Sigmoid colon (tissue), 4 donors: ENCODE measurements at regions not wholly inside any gene's neighbourhood (a gene's known extent, or its start where the extent isn't known, plus 50 kb on each side); places are given as distances from the start of the nearest gene placed in this dataset.

ENCODE experiments used
- EP300 ChIP-seq, 4 donors: sonication (generic); formaldehyde crosslinking; IDR thresholded peaks; one replicate each; pipeline ENCODE4 v1.6.1; 2017; ENCODE audit warnings: antibody characterized with exemption in 4 of 4
- POLR2A ChIP-seq, 2 donors: fragments of 450-650 bp; IDR thresholded peaks; one replicate each; pipeline ENCODE4 v1.6.1; 2016; ENCODE audit warnings: antibody characterized with exemption in 2 of 2, mild to moderate bottlenecking in 2 of 2, moderate library complexity in 2 of 2
- TF ChIP-seq, protein P1 (sequence below), 4 experiments: fragments of 450-650 bp in 3 of 4; fragments of 200-600 bp in 1 of 4; IDR thresholded peaks; one replicate each; pipeline ENCODE4 v1.5.1; 2016 to 2019; ENCODE audit warnings: antibody characterized with exemption in 4 of 4, mild to moderate bottlenecking in 3 of 4, moderate library complexity in 2 of 4

DNA sequence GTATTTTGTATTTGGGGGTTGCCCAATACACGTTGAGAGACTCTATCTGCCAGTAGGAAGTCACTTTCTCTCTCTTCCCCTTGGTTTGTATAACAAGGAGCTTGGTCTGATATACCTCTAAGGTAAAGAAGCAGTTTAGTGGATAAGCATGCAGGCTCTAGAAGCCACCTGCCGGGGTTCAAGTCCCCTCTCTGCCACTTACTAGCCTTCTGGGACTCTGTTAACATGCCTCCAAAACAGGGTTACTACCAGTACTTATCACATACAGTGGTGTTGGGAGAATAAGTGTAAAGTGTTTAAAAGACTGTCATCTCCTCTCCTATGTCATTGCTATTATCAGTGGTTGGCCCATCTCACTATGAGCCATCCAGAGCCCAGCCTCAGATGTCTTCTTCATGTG lies 156.1 kb upstream of the HS3ST3A1 start:
- TF ChIP-seq, protein P1, sequence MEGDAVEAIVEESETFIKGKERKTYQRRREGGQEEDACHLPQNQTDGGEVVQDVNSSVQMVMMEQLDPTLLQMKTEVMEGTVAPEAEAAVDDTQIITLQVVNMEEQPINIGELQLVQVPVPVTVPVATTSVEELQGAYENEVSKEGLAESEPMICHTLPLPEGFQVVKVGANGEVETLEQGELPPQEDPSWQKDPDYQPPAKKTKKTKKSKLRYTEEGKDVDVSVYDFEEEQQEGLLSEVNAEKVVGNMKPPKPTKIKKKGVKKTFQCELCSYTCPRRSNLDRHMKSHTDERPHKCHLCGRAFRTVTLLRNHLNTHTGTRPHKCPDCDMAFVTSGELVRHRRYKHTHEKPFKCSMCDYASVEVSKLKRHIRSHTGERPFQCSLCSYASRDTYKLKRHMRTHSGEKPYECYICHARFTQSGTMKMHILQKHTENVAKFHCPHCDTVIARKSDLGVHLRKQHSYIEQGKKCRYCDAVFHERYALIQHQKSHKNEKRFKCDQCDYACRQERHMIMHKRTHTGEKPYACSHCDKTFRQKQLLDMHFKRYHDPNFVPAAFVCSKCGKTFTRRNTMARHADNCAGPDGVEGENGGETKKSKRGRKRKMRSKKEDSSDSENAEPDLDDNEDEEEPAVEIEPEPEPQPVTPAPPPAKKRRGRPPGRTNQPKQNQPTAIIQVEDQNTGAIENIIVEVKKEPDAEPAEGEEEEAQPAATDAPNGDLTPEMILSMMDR (IDR thresholded peaks at IDR 0.05) = no peak
- TF ChIP-seq POLR2A (IDR thresholded peaks at IDR 0.05) (no peak), EP300 (IDR thresholded peaks at IDR 0.05) (no peak)
